ENCODE measurements at regions not wholly inside any gene's neighbourhood (a gene's known extent, or its start where the extent isn't known, plus 50 kb on each side); places are given as distances from the start of the nearest gene placed in this dataset.

DNA sequence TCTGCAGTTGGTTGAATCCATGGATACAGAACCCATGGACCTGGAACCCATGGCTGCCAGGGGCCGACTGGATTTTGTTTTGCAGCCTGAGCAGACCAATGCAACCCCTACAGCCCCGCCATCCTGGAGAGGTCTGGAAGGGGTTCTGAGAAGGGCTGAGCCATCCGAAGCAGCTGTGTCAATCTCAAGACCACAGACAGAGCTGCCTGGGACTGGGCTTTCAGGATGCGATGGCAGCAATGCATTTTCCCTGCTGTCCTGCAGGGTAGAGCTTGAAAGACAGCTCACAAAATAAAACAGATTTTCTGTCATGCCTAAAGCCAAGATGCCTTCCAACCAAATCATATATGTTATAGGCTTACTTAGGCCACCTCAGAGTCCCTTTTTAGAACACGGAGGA is 125.8 kb upstream of the NXT1 start:
- TF ChIP-seq RXRA (IDR thresholded peaks at IDR 0.05) = no peak
- TF ChIP-seq, protein P1, sequence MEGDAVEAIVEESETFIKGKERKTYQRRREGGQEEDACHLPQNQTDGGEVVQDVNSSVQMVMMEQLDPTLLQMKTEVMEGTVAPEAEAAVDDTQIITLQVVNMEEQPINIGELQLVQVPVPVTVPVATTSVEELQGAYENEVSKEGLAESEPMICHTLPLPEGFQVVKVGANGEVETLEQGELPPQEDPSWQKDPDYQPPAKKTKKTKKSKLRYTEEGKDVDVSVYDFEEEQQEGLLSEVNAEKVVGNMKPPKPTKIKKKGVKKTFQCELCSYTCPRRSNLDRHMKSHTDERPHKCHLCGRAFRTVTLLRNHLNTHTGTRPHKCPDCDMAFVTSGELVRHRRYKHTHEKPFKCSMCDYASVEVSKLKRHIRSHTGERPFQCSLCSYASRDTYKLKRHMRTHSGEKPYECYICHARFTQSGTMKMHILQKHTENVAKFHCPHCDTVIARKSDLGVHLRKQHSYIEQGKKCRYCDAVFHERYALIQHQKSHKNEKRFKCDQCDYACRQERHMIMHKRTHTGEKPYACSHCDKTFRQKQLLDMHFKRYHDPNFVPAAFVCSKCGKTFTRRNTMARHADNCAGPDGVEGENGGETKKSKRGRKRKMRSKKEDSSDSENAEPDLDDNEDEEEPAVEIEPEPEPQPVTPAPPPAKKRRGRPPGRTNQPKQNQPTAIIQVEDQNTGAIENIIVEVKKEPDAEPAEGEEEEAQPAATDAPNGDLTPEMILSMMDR (IDR thresholded peaks at IDR 0.05; ENCODE audit: low read depth, low read length, missing input control) = no peak
- no peak for TF ChIP-seq YY1 (IDR thresholded peaks at IDR 0.05)
- TF ChIP-seq RAD21 (IDR thresholded peaks at IDR 0.05) = no peak
- TF ChIP-seq SP1 (IDR thresholded peaks at IDR 0.05) = no peak
- TF ChIP-seq EGR1 (IDR thresholded peaks at IDR 0.05; ENCODE audit: low read depth in 2 of 2) = no peak
- TF ChIP-seq, protein P2, sequence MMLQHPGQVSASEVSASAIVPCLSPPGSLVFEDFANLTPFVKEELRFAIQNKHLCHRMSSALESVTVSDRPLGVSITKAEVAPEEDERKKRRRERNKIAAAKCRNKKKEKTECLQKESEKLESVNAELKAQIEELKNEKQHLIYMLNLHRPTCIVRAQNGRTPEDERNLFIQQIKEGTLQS (IDR thresholded peaks at IDR 0.05) = no peak
